GM12878 (cell line): ENCODE measurements at regions not wholly inside any gene's neighbourhood (a gene's known extent, or its start where the extent isn't known, plus 50 kb on each side); places are given as distances from the start of the nearest gene placed in this dataset.

Experiments
- BMI1 ChIP-seq: fragments of 450-650 bp; IDR thresholded peaks from 2 replicates; pipeline ENCODE4 v1.6.1; 2016; ENCODE audit warnings: mild to moderate bottlenecking, moderate library complexity, borderline replicate concordance
- CBX3 ChIP-seq: fragments of 200-600 bp; sonication (generic); IDR thresholded peaks from 2 replicates; pipeline ENCODE4 v1.6.1; 2016; ENCODE audit warnings: low read depth, borderline replicate concordance
- IRF4 ChIP-seq: IDR thresholded peaks from 2 replicates; pipeline ENCODE4 v1.6.1; 2011; ENCODE audit warnings: low read depth, low read length
- PRDM15 ChIP-seq: fragments of 450-650 bp; formaldehyde crosslinking; IDR thresholded peaks from 2 replicates; pipeline ENCODE4 v1.4.0; 2020; ENCODE audit warnings: mild to moderate bottlenecking, moderate library complexity
- TF ChIP-seq, protein P1 (sequence below): fragments of 450-650 bp; IDR thresholded peaks from 2 replicates; pipeline ENCODE4 v1.6.1; 2018; ENCODE audit warnings: mild to moderate bottlenecking, low read depth, moderate library complexity; ENCODE audit not compliant: partially characterized antibody

- TF ChIP-seq, protein P1, sequence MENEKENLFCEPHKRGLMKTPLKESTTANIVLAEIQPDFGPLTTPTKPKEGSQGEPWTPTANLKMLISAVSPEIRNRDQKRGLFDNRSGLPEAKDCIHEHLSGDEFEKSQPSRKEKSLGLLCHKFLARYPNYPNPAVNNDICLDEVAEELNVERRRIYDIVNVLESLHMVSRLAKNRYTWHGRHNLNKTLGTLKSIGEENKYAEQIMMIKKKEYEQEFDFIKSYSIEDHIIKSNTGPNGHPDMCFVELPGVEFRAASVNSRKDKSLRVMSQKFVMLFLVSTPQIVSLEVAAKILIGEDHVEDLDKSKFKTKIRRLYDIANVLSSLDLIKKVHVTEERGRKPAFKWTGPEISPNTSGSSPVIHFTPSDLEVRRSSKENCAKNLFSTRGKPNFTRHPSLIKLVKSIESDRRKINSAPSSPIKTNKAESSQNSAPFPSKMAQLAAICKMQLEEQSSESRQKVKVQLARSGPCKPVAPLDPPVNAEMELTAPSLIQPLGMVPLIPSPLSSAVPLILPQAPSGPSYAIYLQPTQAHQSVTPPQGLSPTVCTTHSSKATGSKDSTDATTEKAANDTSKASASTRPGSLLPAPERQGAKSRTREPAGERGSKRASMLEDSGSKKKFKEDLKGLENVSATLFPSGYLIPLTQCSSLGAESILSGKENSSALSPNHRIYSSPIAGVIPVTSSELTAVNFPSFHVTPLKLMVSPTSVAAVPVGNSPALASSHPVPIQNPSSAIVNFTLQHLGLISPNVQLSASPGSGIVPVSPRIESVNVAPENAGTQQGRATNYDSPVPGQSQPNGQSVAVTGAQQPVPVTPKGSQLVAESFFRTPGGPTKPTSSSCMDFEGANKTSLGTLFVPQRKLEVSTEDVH, result no peak
- TF ChIP-seq IRF4 (no peak), CBX3 (no peak), PRDM15 (no peak), BMI1 (no peak)
- TF ChIP-seq, all 136 proteins: peak for 0
These were observed 118.0 kb upstream of the ARID2 start (continued) for GRCh38 chr12:45611495-45611894.
